NB4 (cell line): ENCODE measurements at regions not wholly inside any gene's neighbourhood (a gene's known extent, or its start where the extent isn't known, plus 50 kb on each side); places are given as distances from the start of the nearest gene placed in this dataset.

Source experiments
- POLR2A ChIP-seq: IDR thresholded peaks from 2 replicates; pipeline ENCODE4 v1.6.1; 2011; ENCODE audit warnings: mild to moderate bottlenecking; ENCODE audit not compliant: insufficient read length; ENCODE audit errors: extremely low read depth
- TF ChIP-seq, protein P1 (sequence below): IDR thresholded peaks from one replicate; pipeline ENCODE4 v1.5.1; 2012; ENCODE audit warnings: low read depth, low read length

DNA sequence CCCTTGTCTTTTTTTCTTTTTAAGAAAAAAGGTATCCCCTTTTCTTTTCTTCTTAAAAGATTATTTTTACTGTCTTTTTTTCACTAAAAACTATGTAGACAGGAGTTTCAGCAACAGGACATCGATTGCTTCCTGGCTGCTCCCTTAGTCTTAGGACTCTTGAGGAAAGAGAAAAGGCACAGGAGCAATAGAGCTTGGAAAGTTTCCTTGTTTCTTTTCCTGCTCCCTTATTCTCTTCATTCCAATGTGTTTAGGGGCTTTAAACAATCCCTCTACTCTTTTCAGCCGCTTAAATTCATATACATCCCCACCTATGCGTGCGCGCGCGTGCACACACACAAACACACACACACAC lies 182.2 kb upstream of the FOXN2 start:
- TF ChIP-seq, protein P1, sequence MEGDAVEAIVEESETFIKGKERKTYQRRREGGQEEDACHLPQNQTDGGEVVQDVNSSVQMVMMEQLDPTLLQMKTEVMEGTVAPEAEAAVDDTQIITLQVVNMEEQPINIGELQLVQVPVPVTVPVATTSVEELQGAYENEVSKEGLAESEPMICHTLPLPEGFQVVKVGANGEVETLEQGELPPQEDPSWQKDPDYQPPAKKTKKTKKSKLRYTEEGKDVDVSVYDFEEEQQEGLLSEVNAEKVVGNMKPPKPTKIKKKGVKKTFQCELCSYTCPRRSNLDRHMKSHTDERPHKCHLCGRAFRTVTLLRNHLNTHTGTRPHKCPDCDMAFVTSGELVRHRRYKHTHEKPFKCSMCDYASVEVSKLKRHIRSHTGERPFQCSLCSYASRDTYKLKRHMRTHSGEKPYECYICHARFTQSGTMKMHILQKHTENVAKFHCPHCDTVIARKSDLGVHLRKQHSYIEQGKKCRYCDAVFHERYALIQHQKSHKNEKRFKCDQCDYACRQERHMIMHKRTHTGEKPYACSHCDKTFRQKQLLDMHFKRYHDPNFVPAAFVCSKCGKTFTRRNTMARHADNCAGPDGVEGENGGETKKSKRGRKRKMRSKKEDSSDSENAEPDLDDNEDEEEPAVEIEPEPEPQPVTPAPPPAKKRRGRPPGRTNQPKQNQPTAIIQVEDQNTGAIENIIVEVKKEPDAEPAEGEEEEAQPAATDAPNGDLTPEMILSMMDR = no peak
- no peak for TF ChIP-seq POLR2A
